HG03066 (cell line): ENCODE measurements at regions not wholly inside any gene's neighbourhood (a gene's known extent, or its start where the extent isn't known, plus 50 kb on each side); places are given as distances from the start of the nearest gene placed in this dataset.

ENCODE experiments used
- ATAC-seq: cut with Tn5 transposase; IDR thresholded peaks from one replicate; pipeline ENCODE4 v1.9.1; 2021; ENCODE audit warnings: low read depth; ENCODE audit not compliant: unreplicated experiment

DNA sequence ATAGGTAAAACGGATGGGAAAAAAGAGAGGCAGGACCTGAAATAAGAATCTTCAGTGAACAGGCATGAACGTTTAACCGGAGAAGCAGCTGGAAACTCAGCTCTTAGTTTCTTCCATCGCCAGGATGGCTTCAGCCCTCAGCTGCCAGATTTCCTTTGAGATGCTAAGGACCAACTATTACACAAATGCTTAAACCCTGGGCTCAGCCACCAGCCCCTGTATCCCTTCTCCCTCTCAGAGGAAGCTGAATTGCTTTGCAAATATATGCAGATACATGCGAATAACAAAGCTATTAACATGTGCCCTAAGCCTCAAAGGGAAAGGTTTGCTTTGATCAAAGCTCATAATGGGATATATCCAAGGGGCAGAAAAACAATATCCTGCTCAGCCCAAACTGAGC lies 515.1 kb downstream of the OMA1 start:
- no peak for ATAC-seq

GRCh38 chr1:58030456-58030855 lies 516.1 kb downstream of the OMA1 start:
- ATAC-seq: no peak

- ATAC-seq: no peak
These were observed 528.9 kb downstream of the OMA1 start for GRCh38 chr1:58017641-58018040.

DNA sequence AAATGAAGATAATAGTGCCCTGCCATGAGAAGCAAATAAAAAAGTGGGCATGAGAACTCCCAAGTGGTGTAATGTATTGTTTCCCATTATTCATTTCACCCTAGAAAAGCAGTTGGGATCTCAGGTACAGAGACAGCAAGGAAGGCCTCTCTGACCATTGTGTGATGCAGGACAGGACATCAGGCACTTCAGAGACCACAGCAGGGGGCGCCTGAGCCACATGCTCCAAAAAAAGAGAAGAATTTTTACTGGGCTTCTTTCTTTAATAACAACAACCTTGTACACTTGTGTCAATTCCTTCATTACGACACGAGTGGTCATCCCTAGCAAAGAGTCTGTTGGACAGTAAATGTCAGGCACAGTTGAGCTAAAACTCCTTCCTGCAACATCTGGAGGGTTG lies 533.3 kb downstream of the OMA1 start:
- ATAC-seq: no peak

GRCh38 chr1:58011978-58012377 lies 534.5 kb downstream of the OMA1 start:
- ATAC-seq: no peak

- ATAC-seq: no peak
These were observed 540.0 kb downstream of the OMA1 start for GRCh38 chr1:58006421-58007046.

- no peak for ATAC-seq
These were observed 541.3 kb downstream of the OMA1 start for GRCh38 chr1:58005212-58005611.

DNA sequence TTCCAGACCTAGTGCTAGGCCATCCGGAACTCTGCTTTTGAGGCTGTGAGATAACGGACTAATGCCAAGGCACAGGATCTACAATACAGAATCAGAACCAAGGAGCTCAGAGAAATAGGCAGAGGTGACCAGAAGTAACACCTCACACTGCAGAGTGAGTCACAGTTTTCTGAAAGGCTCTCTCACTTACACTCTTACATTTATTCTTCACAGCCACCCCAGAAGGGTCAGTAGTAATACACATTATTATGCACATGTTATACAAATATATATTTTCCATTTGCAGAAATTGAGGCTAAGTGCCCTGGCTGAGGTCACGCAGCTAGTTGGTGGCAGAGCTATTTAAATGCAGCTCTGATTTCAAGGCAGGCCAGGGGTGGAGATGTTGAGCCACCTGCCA lies 542.5 kb downstream of the OMA1 start:
- ATAC-seq: no peak

DNA sequence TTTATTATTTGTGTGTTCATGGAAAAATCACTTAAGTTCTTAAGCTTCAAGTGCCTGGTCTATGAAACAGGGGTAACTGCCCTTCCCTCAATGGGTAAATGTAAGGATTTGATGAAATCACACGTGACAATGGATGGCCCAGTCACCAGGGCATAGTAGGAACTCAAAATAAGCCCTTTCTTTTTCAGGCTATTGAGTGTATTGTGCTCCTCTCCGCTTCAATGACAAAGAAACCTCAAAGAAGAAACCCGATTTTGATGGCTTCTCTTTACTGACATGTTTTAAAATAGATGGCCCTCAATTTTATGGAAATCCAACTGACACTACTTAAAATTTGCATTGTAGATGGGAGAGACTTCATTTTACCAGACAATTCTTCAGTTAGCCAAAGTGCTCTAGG lies 543.5 kb downstream of the OMA1 start:
- no peak for ATAC-seq

DNA sequence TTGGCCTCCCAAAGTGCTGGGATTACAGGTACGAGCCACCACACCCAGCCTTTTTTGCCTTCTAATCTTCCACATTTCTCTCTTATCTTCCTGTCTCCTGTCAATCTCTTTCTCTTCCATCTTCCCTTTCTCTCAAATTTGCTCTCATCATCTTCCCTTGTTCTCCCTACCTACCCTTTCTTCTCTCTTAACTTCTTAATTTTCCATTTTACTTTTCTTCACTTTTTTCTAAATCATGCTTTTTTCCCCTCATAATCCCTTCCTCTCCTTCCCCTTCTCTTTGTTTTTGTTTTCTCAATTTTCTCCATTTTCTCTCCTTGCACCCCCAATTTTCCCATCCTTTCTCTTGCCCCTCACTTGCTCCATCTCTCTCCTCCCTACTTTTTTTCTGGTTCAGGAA lies 545.7 kb downstream of the OMA1 start:
- no peak for ATAC-seq

DNA sequence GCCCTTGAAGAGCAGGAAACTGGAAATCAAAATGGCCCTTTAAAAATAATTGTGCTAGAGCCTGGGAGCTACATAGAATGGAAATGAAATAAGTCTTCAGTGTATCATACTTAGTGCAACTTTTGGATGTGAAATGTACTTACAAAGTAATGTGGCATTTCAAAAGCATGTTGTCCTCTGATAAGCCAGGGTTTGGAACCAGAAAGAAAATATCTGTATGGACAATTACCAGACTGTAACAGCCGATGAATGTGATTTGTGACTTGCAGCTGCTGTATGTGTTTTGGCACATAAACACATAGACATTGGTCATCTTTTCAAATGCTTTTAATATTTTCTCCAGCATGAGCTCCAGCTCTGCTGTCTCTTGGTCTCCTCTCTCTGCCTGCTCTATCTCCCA lies 546.4 kb downstream of the OMA1 start:
- ATAC-seq: no peak

DNA sequence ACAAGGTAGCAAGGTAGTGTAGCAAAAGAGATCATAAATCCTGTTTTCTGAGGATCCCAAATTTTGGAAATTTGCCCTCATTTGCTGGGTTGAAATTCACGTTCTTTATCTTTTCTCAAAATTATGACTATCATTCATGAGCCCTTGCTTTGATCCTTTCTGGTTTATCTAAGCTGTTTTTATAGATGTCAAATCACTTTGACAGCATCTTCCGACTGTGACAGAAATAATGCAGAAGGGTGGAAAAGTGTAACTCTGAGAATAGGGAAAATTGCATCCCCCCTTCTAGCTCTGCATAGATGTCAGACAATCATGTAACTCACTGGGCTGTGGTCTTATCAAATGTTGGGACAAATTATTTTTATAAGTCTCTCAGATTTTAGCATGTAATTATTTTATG lies 550.1 kb downstream of the OMA1 start:
- no peak for ATAC-seq

DNA sequence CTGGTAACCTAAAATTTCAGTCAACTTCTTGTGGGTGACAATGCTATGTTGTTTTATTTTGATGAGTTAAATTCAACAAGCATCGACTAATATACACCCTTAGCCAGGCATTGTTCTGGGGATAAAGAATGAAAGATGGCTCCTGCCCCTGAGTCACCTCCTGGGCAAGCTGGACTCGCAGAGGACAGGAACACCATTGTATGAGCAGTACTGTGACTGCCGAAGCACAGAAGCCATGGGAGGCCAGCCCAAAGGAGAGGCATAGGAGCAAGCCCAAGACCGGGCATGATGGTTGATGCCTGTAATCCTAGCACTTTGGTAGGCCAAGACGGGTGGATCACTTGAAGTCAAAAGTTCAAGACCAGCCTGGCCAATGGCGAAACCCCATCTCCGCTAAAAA lies 555.2 kb downstream of the OMA1 start:
- no peak for ATAC-seq

- ATAC-seq: no peak
These were observed 556.6 kb downstream of the OMA1 start for GRCh38 chr1:57989877-57990276.

- no peak for ATAC-seq
These were observed 559.0 kb downstream of the OMA1 start for GRCh38 chr1:57987523-57987922.

GRCh38 chr1:57986432-57986831 lies 560.1 kb downstream of the OMA1 start:
- no peak for ATAC-seq

DNA sequence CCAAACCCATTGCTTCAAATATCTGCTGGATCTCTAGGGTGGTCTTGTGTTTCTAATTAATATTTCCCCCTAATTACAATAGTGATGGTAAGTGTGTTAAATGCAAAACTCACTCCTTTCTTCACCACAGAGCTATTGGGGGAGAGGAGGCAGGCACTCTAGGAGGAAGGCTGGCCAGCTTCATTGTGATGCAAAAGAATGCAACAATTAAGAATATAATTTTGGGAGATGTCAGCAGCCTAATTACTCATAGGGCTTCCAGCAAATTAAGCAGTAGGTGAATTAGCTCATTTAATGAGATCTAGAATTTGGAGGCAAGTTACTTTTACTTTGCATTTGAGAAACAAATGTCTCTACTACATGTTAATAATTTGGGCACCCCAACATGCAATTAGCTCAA lies 560.4 kb upstream of the DAB1 start:
- no peak for ATAC-seq

- no peak for ATAC-seq
These were observed 559.6 kb upstream of the DAB1 start for GRCh38 chr1:57983441-57983840.

DNA sequence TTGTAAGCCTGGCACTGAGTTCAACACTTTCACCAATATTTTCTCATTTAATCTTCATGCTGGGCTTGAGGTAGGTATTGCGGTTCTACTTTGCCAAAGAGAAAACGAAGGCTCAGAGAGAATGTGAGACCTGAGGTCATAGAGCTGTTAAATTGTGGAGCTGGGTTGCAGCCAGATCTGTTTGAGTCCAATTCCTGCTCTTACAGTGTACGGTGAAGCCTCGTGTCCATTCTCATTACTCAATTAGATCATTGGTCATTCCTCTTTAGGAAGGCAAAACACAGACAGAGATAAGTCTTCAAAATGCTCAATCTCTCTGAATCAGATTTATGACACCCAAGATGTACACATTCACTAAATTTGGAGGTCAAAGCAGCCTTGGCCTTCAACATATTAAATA lies 559.0 kb upstream of the DAB1 start:
- no peak for ATAC-seq

DNA sequence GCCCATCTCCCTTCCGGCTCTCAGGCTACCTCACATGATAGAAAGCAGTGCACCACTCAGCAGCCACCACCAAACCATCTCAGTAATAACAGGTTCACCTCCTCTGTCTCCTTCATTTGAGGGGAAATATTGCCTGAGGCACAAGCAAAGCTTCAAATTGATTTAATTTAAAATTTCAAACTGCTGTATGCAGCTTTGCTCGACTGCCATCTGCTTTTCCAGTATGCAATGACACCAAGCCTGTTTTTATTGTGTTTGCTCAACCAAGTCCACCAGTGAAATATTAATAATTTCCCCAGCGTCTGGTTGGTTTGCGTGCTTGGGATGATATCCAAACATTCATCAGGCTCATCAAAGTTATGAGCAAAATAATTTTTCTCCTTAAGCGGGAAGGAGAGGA lies 552.4 kb upstream of the DAB1 start:
- no peak for ATAC-seq

DNA sequence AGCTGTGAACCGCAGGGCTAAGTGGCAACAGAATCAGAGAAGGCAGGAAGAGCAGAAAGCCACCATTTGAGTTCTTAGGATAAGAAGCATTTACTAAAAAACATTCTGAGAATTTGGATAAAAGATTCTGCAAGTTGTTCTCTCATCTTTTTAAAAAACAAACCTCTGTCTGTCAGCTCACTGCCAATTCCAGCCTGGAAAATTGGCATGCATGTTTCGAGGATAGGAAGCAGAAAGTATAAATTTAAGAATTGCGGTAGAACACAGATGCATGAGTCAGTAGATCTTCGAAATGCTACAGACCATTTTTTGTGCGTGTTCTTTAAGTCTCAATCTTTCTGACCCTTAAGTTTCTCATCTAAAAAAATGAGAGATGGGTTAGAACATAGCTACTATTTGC lies 544.5 kb upstream of the DAB1 start:
- no peak for ATAC-seq

DNA sequence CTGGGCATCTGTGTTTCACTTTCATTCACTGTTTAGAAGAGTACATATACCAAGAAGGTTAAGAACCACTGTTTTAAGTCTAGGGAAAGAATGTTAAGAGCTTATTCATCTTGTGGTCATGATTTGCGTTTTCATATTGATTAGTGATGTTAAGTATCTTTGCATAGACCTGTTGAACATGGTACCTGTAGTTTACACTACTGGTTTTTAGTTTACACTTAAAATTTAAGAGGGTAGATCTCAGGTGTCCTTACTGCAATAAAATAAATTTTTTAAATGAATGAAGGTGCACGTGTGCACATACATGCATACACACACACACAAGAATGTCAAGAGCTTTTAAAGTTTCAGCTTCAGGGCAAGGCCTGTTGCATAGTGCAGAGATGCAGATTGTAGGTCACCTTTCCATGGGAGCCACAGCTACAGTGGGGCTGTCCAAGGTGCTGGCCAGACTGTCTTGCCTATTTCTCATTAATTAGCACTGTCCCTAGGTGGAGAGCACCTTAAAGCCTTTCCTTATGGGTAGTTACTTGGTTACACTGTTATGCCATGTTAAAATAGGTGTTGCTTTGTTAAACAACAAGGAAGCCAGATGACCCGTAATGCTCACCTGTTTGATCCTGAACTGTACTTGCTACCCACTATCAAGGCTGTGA lies 543.0 kb upstream of the DAB1 start:
- no peak for ATAC-seq

DNA sequence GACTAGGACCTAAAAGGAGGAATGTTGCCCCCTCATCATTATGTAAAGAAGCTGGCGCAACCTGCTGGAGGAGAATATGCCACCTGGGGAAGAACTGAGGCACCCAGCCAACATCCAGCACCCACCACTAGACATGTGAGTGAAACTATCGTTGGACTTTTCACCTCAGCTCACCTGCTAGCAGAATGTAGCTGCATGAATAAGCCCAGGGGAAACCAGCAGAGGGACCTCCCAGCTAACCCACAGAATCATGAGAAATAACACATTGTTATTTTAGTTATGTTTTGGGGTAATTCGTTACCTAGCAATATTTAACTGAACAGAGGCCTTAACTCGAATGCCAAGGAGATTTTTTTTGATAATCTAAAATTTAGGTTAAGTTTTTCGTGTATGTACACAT lies 542.5 kb upstream of the DAB1 start:
- ATAC-seq: no peak
